IMR-90 (cell line): ENCODE measurements at regions not wholly inside any gene's neighbourhood (a gene's known extent, or its start where the extent isn't known, plus 50 kb on each side); places are given as distances from the start of the nearest gene placed in this dataset.

Experiments used
- ATAC-seq: fragments of 200-7000 bp; cut with Tn5 transposase; 2 replicates; pipeline ENCODE4 v1.9.1; 2020; ENCODE audit warnings: low read depth, mild to moderate bottlenecking, moderate library complexity
- BruUV-seq: library from RNA; stranded (reverse); fragments of 400-500 nt; replicated peaks from 2 replicates; lab custom pipeline; 2021; lab: Mats Ljungman, UMichigan
- CTCF ChIA-PET: fragments of 300-600 bp; formaldehyde crosslinking; extraction: SDS; loops from one replicate; lab custom pipeline; 2021; ENCODE audit warnings: antibody characterized with exemption; lab: Yijun Ruan, JAX
- POLR2A ChIA-PET: fragments of 300-600 bp; sonication (Branson Sonifier 250); formaldehyde crosslinking; loops from one replicate; lab custom pipeline; 2022; ENCODE audit warnings: antibody characterized with exemption; ENCODE audit not compliant: unreplicated experiment; lab: Charles Lee
- DNase-seq: peaks from one replicate; pipeline ENCODE4 v3.0.0; 2013
- H2AFZ ChIP-seq: replicated peaks from 2 replicates; pipeline ENCODE3; 2013; ENCODE audit warnings: low read length, mild to moderate bottlenecking; ENCODE audit not compliant: poor library complexity
- H2AK5ac ChIP-seq: 2 replicates; pipeline ENCODE4 v1.6.1; 2013; ENCODE audit warnings: low read depth, low read length, inconsistent platforms
- H2AK9ac ChIP-seq: replicated peaks from 2 replicates; pipeline ENCODE3; 2013; ENCODE audit warnings: mild to moderate bottlenecking, low read depth, low read length, moderate library complexity; ENCODE audit not compliant: poor library complexity
- H2BK120ac ChIP-seq: 2 replicates; pipeline ENCODE4 v1.6.1; 2013; ENCODE audit warnings: low read depth, low read length, inconsistent platforms
- H2BK15ac ChIP-seq: 3 replicates; pipeline ENCODE4 v1.6.1; 2013; ENCODE audit warnings: low read depth, low read length, inconsistent platforms
- H2BK20ac ChIP-seq: 2 replicates; pipeline ENCODE4 v1.6.1; 2013; ENCODE audit warnings: low read depth, mild to moderate bottlenecking, inconsistent platforms, low read length, moderate library complexity
- H2BK5ac ChIP-seq: 2 replicates; pipeline ENCODE4 v1.6.1; 2013; ENCODE audit warnings: mild to moderate bottlenecking, low read depth, low read length, inconsistent platforms; ENCODE audit not compliant: poor library complexity, severe bottlenecking
- H3K14ac ChIP-seq: replicated peaks from 2 replicates; pipeline ENCODE4 v1.6.1; 2013; ENCODE audit warnings: low read depth, low read length, inconsistent platforms
- H3K18ac ChIP-seq: 2 replicates; pipeline ENCODE4 v1.6.1; 2013; ENCODE audit warnings: low read depth, low read length, control low read depth
- H3K23ac ChIP-seq: 2 replicates; pipeline ENCODE4 v1.6.1; 2013; ENCODE audit warnings: low read depth, low read length, inconsistent platforms
- H3K27ac ChIP-seq: 2 replicates; pipeline ENCODE4 v1.5.1; 2013; ENCODE audit warnings: mild to moderate bottlenecking, control low read depth, low read length; ENCODE audit not compliant: insufficient read depth
- H3K27me3 ChIP-seq: 2 replicates; pipeline ENCODE4 v1.6.1; 2013; ENCODE audit warnings: low read length; ENCODE audit not compliant: control insufficient read depth, insufficient read depth
- H3K36me3 ChIP-seq: 2 replicates; pipeline ENCODE4 v1.6.1; 2013; ENCODE audit warnings: low read length, mixed read lengths; ENCODE audit not compliant: control insufficient read depth, insufficient read depth
- H3K4ac ChIP-seq: 2 replicates; pipeline ENCODE4 v1.6.1; 2013; ENCODE audit warnings: low read depth, low read length, inconsistent platforms
- H3K4me1 ChIP-seq: 2 replicates; pipeline ENCODE4 v1.6.1; 2013; ENCODE audit warnings: low read length, mixed read lengths; ENCODE audit not compliant: control insufficient read depth, insufficient read depth
- H3K4me2 ChIP-seq: 2 replicates; pipeline ENCODE4 v1.6.1; 2013; ENCODE audit warnings: low read depth, mild to moderate bottlenecking, control low read depth, low read length, moderate library complexity
- H3K4me3 ChIP-seq: 2 replicates; pipeline ENCODE4 v1.5.1; 2013; ENCODE audit warnings: low read depth, mild to moderate bottlenecking, control low read depth, low read length, moderate library complexity; ENCODE audit not compliant: insufficient read depth
- H3K56ac ChIP-seq: 2 replicates; pipeline ENCODE4 v1.6.1; 2013; ENCODE audit warnings: low read length, inconsistent platforms; ENCODE audit not compliant: insufficient read depth; ENCODE audit errors: extremely low read depth
- H3K79me1 ChIP-seq, 2 experiments: 2 replicates each; pipeline ENCODE4 v1.6.1; 2013; ENCODE audit warnings: low read length in 2 of 2, inconsistent platforms in 1 of 2, low read depth in 1 of 2
- H3K9ac ChIP-seq: 2 replicates; pipeline ENCODE4 v1.6.1; 2013; ENCODE audit warnings: low read depth, low read length, control low read depth
- H3K9me1 ChIP-seq: 2 replicates; pipeline ENCODE4 v1.6.1; 2013; ENCODE audit warnings: low read length, inconsistent platforms; ENCODE audit not compliant: insufficient read depth
- H3K9me3 ChIP-seq: 2 replicates; pipeline ENCODE4 v1.6.1; 2013; ENCODE audit warnings: low read length; ENCODE audit not compliant: control insufficient read depth, insufficient read depth
- H4K20me1 ChIP-seq: 2 replicates; pipeline ENCODE4 v1.6.1; 2013; ENCODE audit warnings: low read length, inconsistent platforms; ENCODE audit not compliant: insufficient read depth
- H4K5ac ChIP-seq: 2 replicates; pipeline ENCODE4 v1.6.1; 2013; ENCODE audit warnings: mild to moderate bottlenecking, low read depth, low read length, control low read depth
- H4K8ac ChIP-seq, 2 experiments: 2 replicates each; pipeline ENCODE4 v1.6.1; 2013; ENCODE audit warnings: low read depth in 2 of 2, low read length in 2 of 2, control low read depth in 1 of 2, inconsistent platforms in 1 of 2
- H4K91ac ChIP-seq: 2 replicates; pipeline ENCODE4 v1.6.1; 2013; ENCODE audit warnings: low read depth, low read length, inconsistent platforms; ENCODE audit not compliant: insufficient read depth
- BHLHE40 ChIP-seq: fragments of 150-350 bp; IDR thresholded peaks from 2 replicates; pipeline ENCODE4 v1.6.1; 2016; ENCODE audit warnings: mild to moderate bottlenecking, low read depth, low read length
- CEBPB ChIP-seq: IDR thresholded peaks from 2 replicates; pipeline ENCODE4 v1.6.1; 2012; ENCODE audit warnings: low read depth, low read length, improper control_type of control experiment
- CHD1 ChIP-seq: IDR thresholded peaks from 2 replicates; pipeline ENCODE4 v1.6.1; 2012; ENCODE audit warnings: low read depth, low read length, improper control_type of control experiment
- CTCF ChIP-seq: conservative IDR thresholded peaks from 2 replicates; pipeline ENCODE4 v1.5.1; 2012; ENCODE audit warnings: mild to moderate bottlenecking, low read depth, low read length, improper control_type of control experiment
- ELK1 ChIP-seq: fragments of 150-350 bp; IDR thresholded peaks from 2 replicates; pipeline ENCODE4 v1.6.1; 2016; ENCODE audit warnings: low read depth, mild to moderate bottlenecking, low read length, moderate library complexity, borderline replicate concordance
- FOS ChIP-seq: fragments of 150-350 bp; IDR thresholded peaks from 2 replicates; pipeline ENCODE4 v1.6.1; 2016; ENCODE audit warnings: low read depth, low read length
- MAFK ChIP-seq: IDR thresholded peaks from 2 replicates; pipeline ENCODE4 v1.6.1; 2012; ENCODE audit warnings: low read depth, low read length, improper control_type of control experiment
- MAZ ChIP-seq: IDR thresholded peaks from 2 replicates; pipeline ENCODE4 v1.6.1; 2012; ENCODE audit warnings: low read depth, mild to moderate bottlenecking, low read length, improper control_type of control experiment, moderate library complexity, borderline replicate concordance
- MXI1 ChIP-seq: IDR thresholded peaks from 2 replicates; pipeline ENCODE4 v1.6.1; 2012; ENCODE audit warnings: low read depth, mild to moderate bottlenecking, low read length, moderate library complexity, borderline replicate concordance
- NFE2L2 ChIP-seq: fragments of 150-350 bp; IDR thresholded peaks from 2 replicates; pipeline ENCODE4 v1.6.1; 2016; ENCODE audit warnings: low read depth, mild to moderate bottlenecking, low read length
- POLR2A ChIP-seq: IDR thresholded peaks from 2 replicates; pipeline ENCODE4 v1.6.1; 2012; ENCODE audit warnings: mild to moderate bottlenecking, low read depth, low read length
- RAD21 ChIP-seq: IDR thresholded peaks from 2 replicates; pipeline ENCODE4 v1.6.1; 2012; ENCODE audit warnings: low read length, improper control_type of control experiment
- RCOR1 ChIP-seq: IDR thresholded peaks from 2 replicates; pipeline ENCODE4 v1.6.1; 2012; ENCODE audit warnings: mild to moderate bottlenecking, low read length, improper control_type of control experiment; ENCODE audit not compliant: insufficient replicate concordance
- RFX5 ChIP-seq: IDR thresholded peaks from 2 replicates; pipeline ENCODE4 v1.8.0; 2012; ENCODE audit warnings: low read depth, mild to moderate bottlenecking, low read length, moderate library complexity
- SMC3 ChIP-seq: fragments of 150-350 bp; IDR thresholded peaks from 2 replicates; pipeline ENCODE4 v1.6.1; 2016; ENCODE audit warnings: low read depth, mild to moderate bottlenecking, antibody characterized with exemption, low read length, moderate library complexity
- USF2 ChIP-seq: fragments of 150-350 bp; IDR thresholded peaks from 2 replicates; pipeline ENCODE4 v1.6.1; 2017; ENCODE audit warnings: mild to moderate bottlenecking, antibody characterized with exemption, low read length, low read depth
- WGBS, 2 experiments: methylation state at CpG; one replicate each; pipeline versions ENCODE4 v1.1.5 to v1.1.7; 2013; ENCODE audit warnings: missing lambda C conversion rate in 2 of 2; ENCODE audit not compliant: insufficient read length in 1 of 2; ENCODE audit errors: extremely low coverage in 2 of 2; 5-methylcytosine and 5-hydroxymethylcytosine counted together
- dilution Hi-C: fragments of 300-500 bp; cut with HindIII; formaldehyde crosslinking; loops from one replicate; pipeline ENCODE4 v1.14.3; 2018; ENCODE audit warnings: low sequenced_read_pairs; ENCODE audit not compliant: unreplicated experiment
- in situ Hi-C: fragments of 300-500 bp; cut with MboI; formaldehyde crosslinking; loops from 3 replicates; pipeline ENCODE4 v1.14.3; 2019; ENCODE audit warnings: low sequenced_read_pairs, inconsistent platforms, mixed read lengths
- intact Hi-C: fragments of 100-400 bp; cut with micrococcal nuclease; formaldehyde crosslinking; loops from 2 replicates; pipeline ENCODE4 v1.10.0; 2022

- Histone ChIP-seq H2AK9ac (no peak overlapping the region), H3K36me3 (no peaks in the 10 kb centered on the region), H3K4me2 (no peak overlapping the region), H2AFZ (no peak overlapping the region), H2BK20ac (no peak overlapping the region), H4K20me1 (no peaks in the 10 kb centered on the region), H2AK5ac (no peak overlapping the region), H3K27ac (no peak overlapping the region), H3K9me3 (no peaks in the 10 kb centered on the region), H3K4me3 (no peak overlapping the region), H3K23ac (no peak overlapping the region), H2BK5ac (no peak overlapping the region), H3K9ac (no peak overlapping the region), H4K5ac (no peak overlapping the region), H3K56ac (no peak overlapping the region), H3K14ac (no peak overlapping the region), H3K4ac (no peak overlapping the region), H3K9me1 (no peaks in the 10 kb centered on the region), H4K8ac (no peak overlapping the region), H2BK15ac (no peak overlapping the region), H3K27me3 (no peaks in the 10 kb centered on the region), H3K79me1 (no peaks in the 10 kb centered on the region), H2BK120ac (no peak overlapping the region), H4K91ac (no peak overlapping the region), H3K4me1 (peaks cover 3% of the 10 kb centered on the region), H3K18ac (no peak overlapping the region)
- WGBS, 2 experiments = no CpG with 5 or more reads among the region's 4 CpGs
- BruUV-seq = no TSS peak
- in situ Hi-C loops (no loop called here), dilution Hi-C loops (no loop called here), intact Hi-C loops (loop anchor here (10.0 kb wide), 1 partner anchor 551 kb away; no protein-coding TSS in a partner anchor)
- POLR2A ChIA-PET = no interaction called here
- DNase-seq = no peak
- CTCF ChIA-PET = no interaction called here
- TF ChIP-seq POLR2A (no peak), NFE2L2 (no peak), CTCF (no peak), FOS (no peak), RFX5 (no peak), MAZ (no peak), CHD1 (no peak), ELK1 (no peak), BHLHE40 (no peak), USF2 (no peak), RAD21 (no peak), CEBPB (no peak), MXI1 (no peak), MAFK (no peak), RCOR1 (no peak), SMC3 (no peak)
- no peak for ATAC-seq
These were observed 181.1 kb upstream of the MARCKS start for GRCh38 chr6:113676057-113676456.
